ENCODE measurements at regions not wholly inside any gene's neighbourhood (a gene's known extent, or its start where the extent isn't known, plus 50 kb on each side); places are given as distances from the start of the nearest gene placed in this dataset.

- no peak for DNase-seq
- H3K4me1 ChIP-seq = no peaks in the 10 kb centered on the region
- H3K27me3 ChIP-seq = no peaks in the 10 kb centered on the region
- intact Hi-C loops (cut with DNase I; ENCODE audit: low total_unique reads) = no loop called here
- WGBS, 2 donors = 50 to 70% methylated on average over 1 of the region's 1 CpG
- TF ChIP-seq POLR2A (IDR thresholded peaks at IDR 0.05) (no peak), CTCF (IDR thresholded peaks at IDR 0.05) (no peak)
- no peaks in the 10 kb centered on the region for H3K9me3 ChIP-seq
- H3K36me3 ChIP-seq (ENCODE audit: low read depth, missing control alignments) = no peaks in the 10 kb centered on the region
- no peak overlapping the region for H3K27ac ChIP-seq
- H3K4me3 ChIP-seq = no peak overlapping the region
Measured at GRCh38 chr12:66978802-66979201, 290.4 kb upstream of the CAND1 start.

GRCh38 chr12:66979251-66979650, 289.9 kb upstream of the CAND1 start:
- intact Hi-C loops (cut with DNase I; ENCODE audit: low total_unique reads) = no loop called here
- WGBS, 2 donors = 88 to 96% methylated on average over 4 of the region's 4 CpGs

GRCh38 chr12:66984077-66984476, 285.1 kb upstream of the CAND1 start:
- Histone ChIP-seq H3K27me3 (no peaks in the 10 kb centered on the region), H3K36me3 (ENCODE audit: low read depth, missing control alignments) (no peaks in the 10 kb centered on the region), H3K4me3 (no peak overlapping the region), H3K27ac (no peak overlapping the region), H3K9me3 (no peaks in the 10 kb centered on the region), H3K4me1 (no peaks in the 10 kb centered on the region)
- no peak for DNase-seq
- intact Hi-C loops (cut with DNase I; ENCODE audit: low total_unique reads) = no loop called here
- TF ChIP-seq POLR2A (IDR thresholded peaks at IDR 0.05) = no peak
- TF ChIP-seq CTCF (IDR thresholded peaks at IDR 0.05) = no peak
- 75 to 77% methylated on average over 2 of the region's 2 CpGs for WGBS, 2 donors

More at GRCh38 chr12:66979251-66979650, 289.9 kb upstream of the CAND1 start:
- Histone ChIP-seq H3K27me3 (no peaks in the 10 kb centered on the region), H3K36me3 (ENCODE audit: low read depth, missing control alignments) (no peaks in the 10 kb centered on the region), H3K27ac (no peak overlapping the region), H3K9me3 (no peaks in the 10 kb centered on the region), H3K4me1 (no peaks in the 10 kb centered on the region), H3K4me3 (no peak overlapping the region)
- no peak for DNase-seq
- no peak for TF ChIP-seq CTCF (IDR thresholded peaks at IDR 0.05)
- no peak for TF ChIP-seq POLR2A (IDR thresholded peaks at IDR 0.05)

- 75 to 86% methylated on average over 3 of the region's 3 CpGs for WGBS, 2 donors
- H3K4me1 ChIP-seq = no peaks in the 10 kb centered on the region
- intact Hi-C loops (cut with DNase I; ENCODE audit: low total_unique reads) = no loop called here
- H3K36me3 ChIP-seq (ENCODE audit: low read depth, missing control alignments) = no peaks in the 10 kb centered on the region
- no peak overlapping the region for H3K4me3 ChIP-seq
- no peaks in the 10 kb centered on the region for H3K9me3 ChIP-seq
- DNase-seq = no peak
- H3K27me3 ChIP-seq = no peaks in the 10 kb centered on the region
- no peak overlapping the region for H3K27ac ChIP-seq
- TF ChIP-seq POLR2A (IDR thresholded peaks at IDR 0.05) = no peak
- no peak for TF ChIP-seq CTCF (IDR thresholded peaks at IDR 0.05)
Measured at GRCh38 chr12:66984962-66985361, 284.2 kb upstream of the CAND1 start.

GRCh38 chr12:66999141-66999540, 270.0 kb upstream of the CAND1 start:
- intact Hi-C loops (cut with DNase I; ENCODE audit: low total_unique reads) = no loop called here
- 89 to 92% methylated on average over 1 of the region's 1 CpG for WGBS, 2 donors
- DNase-seq = no peak
- Histone ChIP-seq H3K4me3 (no peak overlapping the region), H3K4me1 (no peaks in the 10 kb centered on the region), H3K36me3 (ENCODE audit: low read depth, missing control alignments) (no peaks in the 10 kb centered on the region), H3K27ac (no peak overlapping the region), H3K9me3 (no peaks in the 10 kb centered on the region), H3K27me3 (no peaks in the 10 kb centered on the region)
- TF ChIP-seq CTCF (IDR thresholded peaks at IDR 0.05) (no peak), POLR2A (IDR thresholded peaks at IDR 0.05) (no peak)

Data from testis (tissue), 2 donors.